SHP77 treated with DMSO at 0.1 percent for 48 hours (cell line): ENCODE measurements at regions not wholly inside any gene's neighbourhood (a gene's known extent, or its start where the extent isn't known, plus 50 kb on each side); places are given as distances from the start of the nearest gene placed in this dataset.

Experiments used
- DNase-seq: peaks from one replicate; lab custom pipeline; 2025; lab: John Stamatoyannopoulos, UW

- no peak for DNase-seq
These were observed 347.9 kb downstream of the SEC14L1 start for GRCh38 chr17:77488531-77489238.

- no peak for DNase-seq
These were observed 348.6 kb downstream of the SEC14L1 start for GRCh38 chr17:77489239-77489892.

- no peak for DNase-seq
These were observed 349.1 kb downstream of the SEC14L1 start for GRCh38 chr17:77489893-77490255.

GRCh38 chr17:77490361-77491183, 349.8 kb downstream of the SEC14L1 start:
- DNase-seq, result no peak

- no peak for DNase-seq
These were observed 351.2 kb downstream of the SEC14L1 start for GRCh38 chr17:77491921-77492445.

- DNase-seq, result no peak
These were observed 351.9 kb downstream of the SEC14L1 start for GRCh38 chr17:77492446-77493237.

- no peak for DNase-seq
These were observed 352.6 kb downstream of the SEC14L1 start for GRCh38 chr17:77493238-77493820.

- no peak for DNase-seq
These were observed 353.3 kb downstream of the SEC14L1 start for GRCh38 chr17:77493901-77494663.

GRCh38 chr17:77494664-77495435, 354.1 kb downstream of the SEC14L1 start:
- DNase-seq, result no peak

- no peak for DNase-seq
These were observed 354.8 kb downstream of the SEC14L1 start for GRCh38 chr17:77495575-77495974.

- DNase-seq, result no peak
These were observed 355.6 kb downstream of the SEC14L1 start for GRCh38 chr17:77496401-77496801.

GRCh38 chr17:77496831-77497577, 356.2 kb downstream of the SEC14L1 start:
- DNase-seq, result no peak

- DNase-seq, result no peak
These were observed 356.8 kb downstream of the SEC14L1 start for GRCh38 chr17:77497578-77497934.

GRCh38 chr17:77498091-77498741, 357.4 kb downstream of the SEC14L1 start:
- DNase-seq, result no peak

GRCh38 chr17:77498791-77499698, 358.3 kb downstream of the SEC14L1 start:
- no peak for DNase-seq

GRCh38 chr17:77499699-77500435, 359.1 kb downstream of the SEC14L1 start:
- no peak for DNase-seq

GRCh38 chr17:77501101-77501566, 360.4 kb downstream of the SEC14L1 start:
- DNase-seq, result no peak
